ENCODE measurements at regions not wholly inside any gene's neighbourhood (a gene's known extent, or its start where the extent isn't known, plus 50 kb on each side); places are given as distances from the start of the nearest gene placed in this dataset.

DNA sequence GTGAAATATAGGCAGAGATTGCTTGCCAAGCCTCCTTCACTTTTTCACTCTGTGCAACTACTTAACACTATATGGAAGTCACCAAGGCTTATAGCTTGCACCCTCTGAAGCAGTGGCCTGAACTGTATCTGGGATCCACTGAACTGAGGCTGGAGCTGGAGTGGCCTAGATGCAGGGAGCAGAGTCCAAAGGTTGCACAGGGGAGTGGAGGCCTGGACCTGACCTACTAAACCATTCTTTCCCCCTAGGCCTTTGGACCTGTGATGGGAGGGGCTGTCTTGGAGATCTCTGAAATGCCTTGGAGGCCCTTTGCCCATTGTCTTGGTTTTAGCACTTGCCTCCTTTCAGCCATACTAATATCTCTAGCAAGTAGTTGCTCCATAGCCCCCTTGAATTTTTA, 57.5 kb downstream of the P2RY1 start:
- CTCF ChIA-PET: no interaction called here
- Histone ChIP-seq H3K9me2 (ENCODE audit: insufficient read depth) (peaks cover 4% of the 10 kb centered on the region; the same call in 1 of the 2 replicates), H3K4me2 (ENCODE audit: low read length) (no peak overlapping the region), H3K4me3 (replicated peaks in 1 of 2; ENCODE audit: low read depth in 1 of 2, low read length in 2 of 2) (no peak overlapping the region), H3K36me3 (ENCODE audit: control insufficient read depth in 1 of 2, insufficient read depth in 2 of 2, low read length in 2 of 2) (no peaks in the 10 kb centered on the region), H4K20me1 (ENCODE audit: insufficient read depth) (no peaks in the 10 kb centered on the region), H3K9ac (ENCODE audit: low read length) (no peak overlapping the region), H3K27me3 (ENCODE audit: insufficient read depth, low read length) (no peaks in the 10 kb centered on the region), H3K9me3 (ENCODE audit: control insufficient read depth in 1 of 2, insufficient read depth in 1 of 2, low read depth in 1 of 2, low read length in 2 of 2) (no peaks in the 10 kb centered on the region), H2AFZ (ENCODE audit: low read depth, low read length, poor library complexity, severe bottlenecking) (no peak overlapping the region), H3K27ac (ENCODE audit: low read depth, low read length) (no peak overlapping the region), H3K79me2 (ENCODE audit: insufficient read depth, low read length) (no peaks in the 10 kb centered on the region), H3K4me1 (ENCODE audit: control insufficient read depth in 1 of 2, insufficient read depth in 2 of 2, low read length in 2 of 2) (no peaks in the 10 kb centered on the region)
- BruUV-seq (replicated peaks): no TSS peak
- DNase-seq (ENCODE audit: low read depth, low spot score) (no peak), ATAC-seq (no peak)
- POLR2A ChIA-PET: no interaction called here
- intact Hi-C loops (cut with micrococcal nuclease): no loop called here
- RAD21 ChIA-PET (ENCODE audit: low non-redundant PET in 1 of 2, low total read pairs in 2 of 2, uncharacterized antibody in 2 of 2, unreplicated experiment in 2 of 2): no interaction called here
- TF ChIP-seq ZNF274 (IDR thresholded peaks at IDR 0.05; ENCODE audit: low read depth, low read length) (no peak), EGR1 (IDR thresholded peaks at IDR 0.05; ENCODE audit: low read depth) (no peak), FOSL1 (IDR thresholded peaks at IDR 0.05; ENCODE audit: low read depth) (no peak), YY1 (IDR thresholded peaks at IDR 0.05; ENCODE audit: extremely low read depth, insufficient replicate concordance, low read depth, low read length) (no peak), SRF (IDR thresholded peaks at IDR 0.05; ENCODE audit: low read depth) (no peak), CBX3 (IDR thresholded peaks at IDR 0.05; ENCODE audit: low read depth) (no peak), POLR2AphosphoS5 (IDR thresholded peaks at IDR 0.05; ENCODE audit: low read depth, low read length) (no peak), CEBPB (IDR thresholded peaks at IDR 0.05; ENCODE audit: low read depth) (no peak), SIN3A (IDR thresholded peaks at IDR 0.05; ENCODE audit: low read depth) (no peak), POLR2A (IDR thresholded peaks at IDR 0.05; ENCODE audit: borderline replicate concordance, extremely low read depth, insufficient read depth, insufficient read length) (no peak), TCF7L2 (IDR thresholded peaks at IDR 0.05; ENCODE audit: borderline replicate concordance, extremely low read depth, insufficient read depth, insufficient read length) (no peak), EZH2 (IDR thresholded peaks at IDR 0.05) (no peak), RAD21 (IDR thresholded peaks at IDR 0.05; ENCODE audit: low read depth) (no peak), JUND (IDR thresholded peaks at IDR 0.05) (no peak), ELF1 (IDR thresholded peaks at IDR 0.05; ENCODE audit: borderline replicate concordance, low read depth) (no peak)
- TF ChIP-seq, protein P1, sequence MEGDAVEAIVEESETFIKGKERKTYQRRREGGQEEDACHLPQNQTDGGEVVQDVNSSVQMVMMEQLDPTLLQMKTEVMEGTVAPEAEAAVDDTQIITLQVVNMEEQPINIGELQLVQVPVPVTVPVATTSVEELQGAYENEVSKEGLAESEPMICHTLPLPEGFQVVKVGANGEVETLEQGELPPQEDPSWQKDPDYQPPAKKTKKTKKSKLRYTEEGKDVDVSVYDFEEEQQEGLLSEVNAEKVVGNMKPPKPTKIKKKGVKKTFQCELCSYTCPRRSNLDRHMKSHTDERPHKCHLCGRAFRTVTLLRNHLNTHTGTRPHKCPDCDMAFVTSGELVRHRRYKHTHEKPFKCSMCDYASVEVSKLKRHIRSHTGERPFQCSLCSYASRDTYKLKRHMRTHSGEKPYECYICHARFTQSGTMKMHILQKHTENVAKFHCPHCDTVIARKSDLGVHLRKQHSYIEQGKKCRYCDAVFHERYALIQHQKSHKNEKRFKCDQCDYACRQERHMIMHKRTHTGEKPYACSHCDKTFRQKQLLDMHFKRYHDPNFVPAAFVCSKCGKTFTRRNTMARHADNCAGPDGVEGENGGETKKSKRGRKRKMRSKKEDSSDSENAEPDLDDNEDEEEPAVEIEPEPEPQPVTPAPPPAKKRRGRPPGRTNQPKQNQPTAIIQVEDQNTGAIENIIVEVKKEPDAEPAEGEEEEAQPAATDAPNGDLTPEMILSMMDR (IDR thresholded peaks at IDR 0.05 in 2 of 3, conservative IDR thresholded peaks at IDR 0.05 in 1 of 3; ENCODE audit: borderline replicate concordance in 1 of 3, insufficient read depth in 1 of 3, low read depth in 2 of 3, low read length in 2 of 3): no peak
- TF ChIP-seq, protein P2, sequence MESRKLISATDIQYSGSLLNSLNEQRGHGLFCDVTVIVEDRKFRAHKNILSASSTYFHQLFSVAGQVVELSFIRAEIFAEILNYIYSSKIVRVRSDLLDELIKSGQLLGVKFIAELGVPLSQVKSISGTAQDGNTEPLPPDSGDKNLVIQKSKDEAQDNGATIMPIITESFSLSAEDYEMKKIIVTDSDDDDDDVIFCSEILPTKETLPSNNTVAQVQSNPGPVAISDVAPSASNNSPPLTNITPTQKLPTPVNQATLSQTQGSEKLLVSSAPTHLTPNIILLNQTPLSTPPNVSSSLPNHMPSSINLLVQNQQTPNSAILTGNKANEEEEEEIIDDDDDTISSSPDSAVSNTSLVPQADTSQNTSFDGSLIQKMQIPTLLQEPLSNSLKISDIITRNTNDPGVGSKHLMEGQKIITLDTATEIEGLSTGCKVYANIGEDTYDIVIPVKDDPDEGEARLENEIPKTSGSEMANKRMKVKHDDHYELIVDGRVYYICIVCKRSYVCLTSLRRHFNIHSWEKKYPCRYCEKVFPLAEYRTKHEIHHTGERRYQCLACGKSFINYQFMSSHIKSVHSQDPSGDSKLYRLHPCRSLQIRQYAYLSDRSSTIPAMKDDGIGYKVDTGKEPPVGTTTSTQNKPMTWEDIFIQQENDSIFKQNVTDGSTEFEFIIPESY (IDR thresholded peaks at IDR 0.05; ENCODE audit: extremely low read depth, insufficient replicate concordance, low read length): no peak
- TF ChIP-seq, protein P3, sequence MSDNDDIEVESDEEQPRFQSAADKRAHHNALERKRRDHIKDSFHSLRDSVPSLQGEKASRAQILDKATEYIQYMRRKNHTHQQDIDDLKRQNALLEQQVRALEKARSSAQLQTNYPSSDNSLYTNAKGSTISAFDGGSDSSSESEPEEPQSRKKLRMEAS (IDR thresholded peaks at IDR 0.05): no peak
- TF ChIP-seq, protein P4, sequence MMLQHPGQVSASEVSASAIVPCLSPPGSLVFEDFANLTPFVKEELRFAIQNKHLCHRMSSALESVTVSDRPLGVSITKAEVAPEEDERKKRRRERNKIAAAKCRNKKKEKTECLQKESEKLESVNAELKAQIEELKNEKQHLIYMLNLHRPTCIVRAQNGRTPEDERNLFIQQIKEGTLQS (IDR thresholded peaks at IDR 0.05): no peak
- TF ChIP-seq, protein P5, sequence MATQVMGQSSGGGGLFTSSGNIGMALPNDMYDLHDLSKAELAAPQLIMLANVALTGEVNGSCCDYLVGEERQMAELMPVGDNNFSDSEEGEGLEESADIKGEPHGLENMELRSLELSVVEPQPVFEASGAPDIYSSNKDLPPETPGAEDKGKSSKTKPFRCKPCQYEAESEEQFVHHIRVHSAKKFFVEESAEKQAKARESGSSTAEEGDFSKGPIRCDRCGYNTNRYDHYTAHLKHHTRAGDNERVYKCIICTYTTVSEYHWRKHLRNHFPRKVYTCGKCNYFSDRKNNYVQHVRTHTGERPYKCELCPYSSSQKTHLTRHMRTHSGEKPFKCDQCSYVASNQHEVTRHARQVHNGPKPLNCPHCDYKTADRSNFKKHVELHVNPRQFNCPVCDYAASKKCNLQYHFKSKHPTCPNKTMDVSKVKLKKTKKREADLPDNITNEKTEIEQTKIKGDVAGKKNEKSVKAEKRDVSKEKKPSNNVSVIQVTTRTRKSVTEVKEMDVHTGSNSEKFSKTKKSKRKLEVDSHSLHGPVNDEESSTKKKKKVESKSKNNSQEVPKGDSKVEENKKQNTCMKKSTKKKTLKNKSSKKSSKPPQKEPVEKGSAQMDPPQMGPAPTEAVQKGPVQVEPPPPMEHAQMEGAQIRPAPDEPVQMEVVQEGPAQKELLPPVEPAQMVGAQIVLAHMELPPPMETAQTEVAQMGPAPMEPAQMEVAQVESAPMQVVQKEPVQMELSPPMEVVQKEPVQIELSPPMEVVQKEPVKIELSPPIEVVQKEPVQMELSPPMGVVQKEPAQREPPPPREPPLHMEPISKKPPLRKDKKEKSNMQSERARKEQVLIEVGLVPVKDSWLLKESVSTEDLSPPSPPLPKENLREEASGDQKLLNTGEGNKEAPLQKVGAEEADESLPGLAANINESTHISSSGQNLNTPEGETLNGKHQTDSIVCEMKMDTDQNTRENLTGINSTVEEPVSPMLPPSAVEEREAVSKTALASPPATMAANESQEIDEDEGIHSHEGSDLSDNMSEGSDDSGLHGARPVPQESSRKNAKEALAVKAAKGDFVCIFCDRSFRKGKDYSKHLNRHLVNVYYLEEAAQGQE (IDR thresholded peaks at IDR 0.05; ENCODE audit: low read depth): no peak
